ENCODE measurements at regions not wholly inside any gene's neighbourhood (a gene's known extent, or its start where the extent isn't known, plus 50 kb on each side); places are given as distances from the start of the nearest gene placed in this dataset.

DNA sequence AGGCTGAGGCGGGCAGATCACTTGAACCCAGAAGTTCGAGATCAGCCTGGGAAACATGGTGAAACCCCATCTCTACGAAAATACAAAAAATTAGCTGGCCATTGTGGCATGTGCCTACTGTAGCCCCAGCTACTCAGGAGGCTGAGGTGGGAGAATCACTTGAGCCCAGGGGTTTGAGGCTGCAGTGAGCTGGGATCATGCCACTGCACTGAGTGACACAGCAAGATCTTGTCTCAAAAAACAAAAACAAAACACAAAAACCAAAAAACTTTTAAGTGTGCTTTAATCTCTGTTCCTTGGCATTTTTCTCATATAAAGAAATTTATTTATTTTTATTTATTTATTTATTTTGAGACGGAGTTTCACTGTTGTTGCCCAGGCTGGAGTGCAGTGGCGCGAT lies 208.2 kb downstream of the URB2 start:
- Histone ChIP-seq H3K4me1 (ENCODE audit: low read depth) (no peaks in the 10 kb centered on the region), H3K27me3 (no peaks in the 10 kb centered on the region), H3K9me3 (ENCODE audit: low read depth) (no peaks in the 10 kb centered on the region), H3K4me3 (no peak overlapping the region), H3K36me3 (no peaks in the 10 kb centered on the region), H3K27ac (no peak overlapping the region)
- TF ChIP-seq, protein P1, sequence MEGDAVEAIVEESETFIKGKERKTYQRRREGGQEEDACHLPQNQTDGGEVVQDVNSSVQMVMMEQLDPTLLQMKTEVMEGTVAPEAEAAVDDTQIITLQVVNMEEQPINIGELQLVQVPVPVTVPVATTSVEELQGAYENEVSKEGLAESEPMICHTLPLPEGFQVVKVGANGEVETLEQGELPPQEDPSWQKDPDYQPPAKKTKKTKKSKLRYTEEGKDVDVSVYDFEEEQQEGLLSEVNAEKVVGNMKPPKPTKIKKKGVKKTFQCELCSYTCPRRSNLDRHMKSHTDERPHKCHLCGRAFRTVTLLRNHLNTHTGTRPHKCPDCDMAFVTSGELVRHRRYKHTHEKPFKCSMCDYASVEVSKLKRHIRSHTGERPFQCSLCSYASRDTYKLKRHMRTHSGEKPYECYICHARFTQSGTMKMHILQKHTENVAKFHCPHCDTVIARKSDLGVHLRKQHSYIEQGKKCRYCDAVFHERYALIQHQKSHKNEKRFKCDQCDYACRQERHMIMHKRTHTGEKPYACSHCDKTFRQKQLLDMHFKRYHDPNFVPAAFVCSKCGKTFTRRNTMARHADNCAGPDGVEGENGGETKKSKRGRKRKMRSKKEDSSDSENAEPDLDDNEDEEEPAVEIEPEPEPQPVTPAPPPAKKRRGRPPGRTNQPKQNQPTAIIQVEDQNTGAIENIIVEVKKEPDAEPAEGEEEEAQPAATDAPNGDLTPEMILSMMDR (IDR thresholded peaks at IDR 0.05; ENCODE audit: low read depth, low read length), result no peak
- no peak for DNase-seq (ENCODE audit: low read depth in 1 of 2, low spot score in 1 of 2)

DNA sequence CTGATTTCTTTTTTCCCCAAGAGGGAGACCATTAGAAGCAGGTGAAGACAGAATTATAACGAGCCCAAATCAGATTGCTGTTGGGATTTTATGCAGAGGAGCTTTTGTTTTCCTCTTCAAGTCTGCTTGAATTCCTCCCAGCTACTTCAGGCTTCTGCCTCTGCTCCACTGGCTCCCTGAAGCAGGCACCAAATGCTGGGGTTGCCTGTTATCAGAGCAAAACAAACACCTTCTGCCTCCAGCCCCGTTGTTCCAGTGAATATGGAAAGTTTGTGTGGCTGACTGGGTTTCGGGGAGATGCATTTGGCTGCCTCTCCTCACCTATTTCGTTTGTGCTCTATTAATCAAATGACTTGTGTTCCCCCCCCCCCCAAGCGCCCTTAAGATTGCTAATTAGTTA lies 209.2 kb downstream of the URB2 start:
- Histone ChIP-seq H3K9me3 (ENCODE audit: low read depth) (no peaks in the 10 kb centered on the region), H3K27ac (no peak overlapping the region), H3K4me3 (no peak overlapping the region), H3K27me3 (no peaks in the 10 kb centered on the region), H3K4me1 (ENCODE audit: low read depth) (no peaks in the 10 kb centered on the region), H3K36me3 (no peaks in the 10 kb centered on the region)
- no peak for DNase-seq (ENCODE audit: low read depth in 1 of 2, low spot score in 1 of 2)
- TF ChIP-seq, protein P1 (IDR thresholded peaks at IDR 0.05; ENCODE audit: low read depth, low read length), result no peak

- TF ChIP-seq, protein P1 (IDR thresholded peaks at IDR 0.05; ENCODE audit: low read depth, low read length), result no peak
- no peaks in the 10 kb centered on the region for H3K9me3 ChIP-seq (ENCODE audit: low read depth)
- no peaks in the 10 kb centered on the region for H3K4me1 ChIP-seq (ENCODE audit: low read depth)
- H3K27ac ChIP-seq, result no peak overlapping the region
- DNase-seq (ENCODE audit: low read depth in 1 of 2, low spot score in 1 of 2), result no peak
- H3K4me3 ChIP-seq, result no peak overlapping the region
- no peaks in the 10 kb centered on the region for H3K27me3 ChIP-seq
- H3K36me3 ChIP-seq, result no peaks in the 10 kb centered on the region
Measured at GRCh38 chr1:229836324-229836723, 210.3 kb downstream of the URB2 start.

DNA sequence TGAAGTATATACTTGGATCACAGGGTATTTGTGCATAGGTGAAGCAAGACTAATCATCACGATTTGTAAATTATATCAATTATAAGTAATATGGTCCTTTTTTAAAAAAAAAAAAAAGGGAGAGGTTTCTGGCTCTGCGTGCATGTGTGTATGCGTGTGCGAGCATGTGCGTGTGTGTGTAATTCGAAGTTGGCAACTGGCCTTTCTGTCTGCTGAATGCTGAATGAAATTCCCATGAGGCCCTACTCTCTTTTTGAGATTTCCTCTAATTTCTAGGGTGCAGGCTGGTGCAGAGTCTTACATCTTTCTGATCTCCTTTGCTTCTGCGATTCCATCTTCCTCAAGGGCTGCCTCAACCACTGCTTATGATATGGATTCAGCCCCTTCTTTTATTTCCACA lies 212.2 kb downstream of the URB2 start:
- no peaks in the 10 kb centered on the region for H3K4me1 ChIP-seq (ENCODE audit: low read depth)
- H3K27ac ChIP-seq, result no peak overlapping the region
- TF ChIP-seq, protein P1 (IDR thresholded peaks at IDR 0.05; ENCODE audit: low read depth, low read length), result no peak

DNA sequence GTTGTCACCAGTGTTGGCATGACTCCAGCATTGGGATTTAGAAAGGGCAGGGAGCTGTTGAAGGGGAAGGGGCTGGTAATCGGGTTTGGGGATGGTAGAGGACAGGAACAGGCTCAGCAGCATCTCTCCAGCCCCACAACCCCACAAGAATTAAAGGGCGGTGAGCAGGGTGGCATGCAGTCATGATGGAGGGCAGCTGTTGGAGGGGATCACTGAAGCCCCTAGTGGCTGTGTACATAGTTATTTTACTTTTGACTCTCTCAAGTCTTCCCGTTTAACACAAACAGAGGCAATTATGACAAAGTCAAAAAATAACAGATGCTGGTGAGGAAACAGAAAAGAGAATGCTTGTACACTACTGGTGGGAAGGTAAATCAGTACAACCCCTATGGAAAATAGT lies 213.8 kb downstream of the URB2 start:
- TF ChIP-seq, protein P1 (IDR thresholded peaks at IDR 0.05; ENCODE audit: low read depth, low read length), result no peak
- no peaks in the 10 kb centered on the region for H3K27me3 ChIP-seq
- H3K4me3 ChIP-seq, result no peak overlapping the region
- no peaks in the 10 kb centered on the region for H3K36me3 ChIP-seq
- no peaks in the 10 kb centered on the region for H3K9me3 ChIP-seq (ENCODE audit: low read depth)
- no peak for DNase-seq (ENCODE audit: low read depth in 1 of 2, low spot score in 1 of 2)
- H3K4me1 ChIP-seq (ENCODE audit: low read depth), result no peaks in the 10 kb centered on the region
- no peak overlapping the region for H3K27ac ChIP-seq

More for the DNA sequence above, 212.2 kb downstream of the URB2 start:
- DNase-seq (ENCODE audit: low read depth in 1 of 2, low spot score in 1 of 2), result no peak
- Histone ChIP-seq H3K4me3 (no peak overlapping the region), H3K36me3 (no peaks in the 10 kb centered on the region), H3K9me3 (ENCODE audit: low read depth) (no peaks in the 10 kb centered on the region), H3K27me3 (no peaks in the 10 kb centered on the region)

- peak in 1 of 2 donors; percentile 25 for DNase-seq (ENCODE audit: low read depth in 1 of 2, low spot score in 1 of 2)
- no peaks in the 10 kb centered on the region for H3K4me1 ChIP-seq (ENCODE audit: low read depth)
- no peak overlapping the region for H3K4me3 ChIP-seq
- TF ChIP-seq, protein P1 (IDR thresholded peaks at IDR 0.05; ENCODE audit: low read depth, low read length), result no peak
- no peaks in the 10 kb centered on the region for H3K36me3 ChIP-seq
- no peaks in the 10 kb centered on the region for H3K9me3 ChIP-seq (ENCODE audit: low read depth)
- no peaks in the 10 kb centered on the region for H3K27me3 ChIP-seq
- H3K27ac ChIP-seq, result no peak overlapping the region
Measured at GRCh38 chr1:229841230-229841629, 215.2 kb downstream of the URB2 start.
